H9 (cell line): ENCODE measurements at regions not wholly inside any gene's neighbourhood (a gene's known extent, or its start where the extent isn't known, plus 50 kb on each side); places are given as distances from the start of the nearest gene placed in this dataset.

Experiments used
- DNase-seq: peaks from one replicate; pipeline ENCODE4 v3.0.0-alpha.2; 2017
- H2AFZ ChIP-seq: one replicate; pipeline ENCODE4 v1.6.1; 2013; ENCODE audit warnings: mild to moderate bottlenecking, low read length, control low read depth, moderate library complexity
- H2AK5ac ChIP-seq: 2 replicates; pipeline ENCODE4 v1.6.1; 2013; ENCODE audit warnings: low read length, control low read depth, mixed read lengths; ENCODE audit not compliant: insufficient read length
- H2BK120ac ChIP-seq: one replicate; pipeline ENCODE4 v1.6.1; 2013; ENCODE audit warnings: low read depth, mild to moderate bottlenecking, low read length, control low read depth, inconsistent platforms; ENCODE audit not compliant: poor library complexity, severe bottlenecking
- H2BK12ac ChIP-seq: 2 replicates; pipeline ENCODE4 v1.6.1; 2013; ENCODE audit warnings: low read length, control low read depth, mixed read lengths, low read depth; ENCODE audit not compliant: insufficient read length
- H2BK15ac ChIP-seq: 2 replicates; pipeline ENCODE4 v1.6.1; 2013; ENCODE audit warnings: low read depth, low read length, control low read depth
- H2BK20ac ChIP-seq: one replicate; pipeline ENCODE4 v1.6.1; 2013; ENCODE audit warnings: low read depth, mild to moderate bottlenecking, low read length, control low read depth, inconsistent platforms; ENCODE audit not compliant: poor library complexity, severe bottlenecking
- H2BK5ac ChIP-seq: 2 replicates; pipeline ENCODE4 v1.6.1; 2013; ENCODE audit warnings: low read length, control low read depth, mixed read lengths; ENCODE audit not compliant: insufficient read length
- H3K14ac ChIP-seq: 2 replicates; pipeline ENCODE4 v1.6.1; 2013; ENCODE audit warnings: low read length, control low read depth; ENCODE audit not compliant: insufficient read depth
- H3K18ac ChIP-seq: 2 replicates; pipeline ENCODE4 v1.6.1; 2013; ENCODE audit warnings: low read depth, mild to moderate bottlenecking, mixed read lengths, low read length, control low read depth; ENCODE audit not compliant: insufficient read length
- H3K23ac ChIP-seq: 2 replicates; pipeline ENCODE4 v1.6.1; 2013; ENCODE audit warnings: low read length, control low read depth, mixed read lengths, low read depth; ENCODE audit not compliant: insufficient read length
- H3K23me2 ChIP-seq: 2 replicates; pipeline ENCODE4 v1.6.1; 2013; ENCODE audit warnings: low read depth, mild to moderate bottlenecking, mixed read lengths, low read length, control low read depth; ENCODE audit not compliant: insufficient read length, poor library complexity, severe bottlenecking
- H3K27ac ChIP-seq: 2 replicates; pipeline ENCODE4 v1.5.1; 2013; ENCODE audit warnings: low read length, control low read depth, mixed read lengths, low read depth; ENCODE audit not compliant: insufficient read length
- H3K27me3 ChIP-seq: 2 replicates; pipeline ENCODE4 v1.6.1; 2013; ENCODE audit warnings: low read length, control low read depth, inconsistent platforms; ENCODE audit not compliant: insufficient read depth
- H3K4ac ChIP-seq: 2 replicates; pipeline ENCODE4 v1.6.1; 2013; ENCODE audit warnings: low read depth, mild to moderate bottlenecking, control low read depth, inconsistent platforms, low read length, moderate library complexity
- H3K4me1 ChIP-seq: 2 replicates; pipeline ENCODE4 v1.6.1; 2013; ENCODE audit warnings: low read length, control low read depth, inconsistent platforms; ENCODE audit not compliant: insufficient read depth
- H3K4me2 ChIP-seq: 2 replicates; pipeline ENCODE4 v1.6.1; 2013; ENCODE audit warnings: low read length, control low read depth, mixed read lengths; ENCODE audit not compliant: insufficient read length, insufficient read depth
- H3K56ac ChIP-seq: 2 replicates; pipeline ENCODE4 v1.6.1; 2013; ENCODE audit warnings: low read depth, mild to moderate bottlenecking, mixed read lengths, low read length, control low read depth; ENCODE audit not compliant: insufficient read length
- H3K79me1 ChIP-seq: 2 replicates; pipeline ENCODE4 v1.6.1; 2013; ENCODE audit warnings: low read depth, mild to moderate bottlenecking, moderate library complexity, low read length, control low read depth, inconsistent platforms; ENCODE audit not compliant: insufficient read depth, poor library complexity, severe bottlenecking
- H3K79me2 ChIP-seq: 2 replicates; pipeline ENCODE4 v1.6.1; 2013; ENCODE audit warnings: low read length, control low read depth, inconsistent platforms; ENCODE audit not compliant: insufficient read depth
- H3K9ac ChIP-seq: 2 replicates; pipeline ENCODE4 v1.6.1; 2013; ENCODE audit warnings: low read length, control low read depth, mixed read lengths; ENCODE audit not compliant: insufficient read length; ENCODE audit errors: extremely low read depth
- H3K9me3 ChIP-seq: one replicate; pipeline ENCODE4 v1.6.1; 2013; ENCODE audit warnings: low read depth, low read length, inconsistent platforms; ENCODE audit not compliant: control insufficient read depth
- H3T11ph ChIP-seq: one replicate; pipeline ENCODE4 v1.6.1; 2013; ENCODE audit warnings: mild to moderate bottlenecking, low read length, control low read depth, inconsistent platforms
- H4K20me1 ChIP-seq: one replicate; pipeline ENCODE4 v1.6.1; 2013; ENCODE audit not compliant: control insufficient read depth, insufficient read length, insufficient read depth
- H4K5ac ChIP-seq: 2 replicates; pipeline ENCODE4 v1.6.1; 2013; ENCODE audit warnings: low read depth, mild to moderate bottlenecking, mixed read lengths, low read length, control low read depth; ENCODE audit not compliant: insufficient read length
- H4K8ac ChIP-seq: replicated peaks from 2 replicates; pipeline ENCODE4 v1.6.1; 2013; ENCODE audit warnings: low read length, control low read depth, mixed read lengths, low read depth; ENCODE audit not compliant: insufficient read length
- H4K91ac ChIP-seq: 2 replicates; pipeline ENCODE4 v1.6.1; 2013; ENCODE audit warnings: low read depth, mild to moderate bottlenecking, moderate library complexity, mixed read lengths, low read length, control low read depth; ENCODE audit not compliant: insufficient read length
- H3K27ac Mint-ChIP-seq, 3 experiments: 2 replicates in 2 of 3; 3 replicates in 1 of 3; pipeline ENCODE4 v1.8.0; 2020 to 2021; ENCODE audit warnings: mixed read lengths in 3 of 3, mild to moderate bottlenecking in 1 of 3, moderate library complexity in 1 of 3
- H3K27me3 Mint-ChIP-seq: 2 replicates; pipeline ENCODE4 v1.8.0; 2021; ENCODE audit warnings: low read depth, mild to moderate bottlenecking, moderate library complexity, mixed read lengths
- H3K36me3 Mint-ChIP-seq, 3 experiments: 2 replicates in 2 of 3; 3 replicates in 1 of 3; pipeline ENCODE4 v1.8.0; 2020 to 2021; ENCODE audit warnings: low read depth in 3 of 3, mixed read lengths in 3 of 3; ENCODE audit not compliant: insufficient read depth in 1 of 3
- H3K4me1 Mint-ChIP-seq, 2 experiments: 2 replicates each; pipeline ENCODE4 v1.8.0; 2020; ENCODE audit warnings: mixed read lengths in 2 of 2
- H3K4me3 Mint-ChIP-seq, 2 experiments: 2 replicates in 1 of 2; 3 replicates in 1 of 2; pipeline ENCODE4 v1.8.0; 2020 to 2021; ENCODE audit warnings: mild to moderate bottlenecking in 2 of 2, mixed read lengths in 2 of 2, moderate library complexity in 1 of 2
- H3K9me3 Mint-ChIP-seq, 2 experiments: 2 replicates in 1 of 2; 3 replicates in 1 of 2; pipeline ENCODE4 v1.8.0; 2020; ENCODE audit warnings: mild to moderate bottlenecking in 2 of 2, mixed read lengths in 2 of 2, moderate library complexity in 1 of 2
- CTCF ChIP-seq: fragments of 200-600 bp; sonication (generic); conservative IDR thresholded peaks from 3 replicates; pipeline ENCODE4 v1.8.0; 2021; ENCODE audit warnings: antibody characterized with exemption, mild to moderate bottlenecking

DNA sequence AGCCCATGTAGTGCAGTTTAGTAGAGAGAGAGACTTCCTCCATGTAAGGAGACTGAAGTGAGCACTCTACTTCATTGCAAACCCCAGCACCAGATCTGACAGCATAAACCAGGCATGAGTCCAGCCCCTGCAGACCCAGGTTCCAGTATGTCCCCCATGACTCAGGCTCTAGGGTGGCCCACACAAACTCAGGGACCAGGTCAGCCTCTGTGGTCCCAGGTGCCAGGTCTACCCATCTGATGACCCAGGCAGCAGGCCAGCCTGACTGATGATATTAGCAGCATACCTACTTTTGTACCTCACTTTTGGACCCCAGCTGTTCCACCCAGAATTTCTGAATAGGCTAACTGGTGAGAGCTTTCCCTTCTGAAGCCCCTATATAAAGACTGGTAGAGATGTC, 647.8 kb downstream of the ANXA1 start:
- no peak overlapping the region for H3K9ac ChIP-seq
- H3K79me1 ChIP-seq = no peaks in the 10 kb centered on the region
- H2AK5ac ChIP-seq = no peak overlapping the region
- no peak overlapping the region for H2AFZ ChIP-seq
- no peak for TF ChIP-seq CTCF
- H3K27ac ChIP-seq = no peak overlapping the region
- no peak overlapping the region for H2BK5ac ChIP-seq
- H3K27me3 ChIP-seq = no peaks in the 10 kb centered on the region
- H3K4me1 ChIP-seq = no peaks in the 10 kb centered on the region
- no peaks in the 10 kb centered on the region for H3K4me1 Mint-ChIP-seq
- no peak overlapping the region for H3K27ac Mint-ChIP-seq
- no peak overlapping the region for H4K91ac ChIP-seq
- no peak overlapping the region for H2BK120ac ChIP-seq
- no peak overlapping the region for H3K56ac ChIP-seq
- H4K8ac ChIP-seq = no peak overlapping the region
- peaks cover 0 to 3% of the 10 kb centered on the region in 2 experiments; a peak in 1 of 5 replicates for H3K9me3 Mint-ChIP-seq
- no peaks in the 10 kb centered on the region for H4K20me1 ChIP-seq
- DNase-seq = no peak
- H4K5ac ChIP-seq = no peak overlapping the region
- no peak overlapping the region for H2BK15ac ChIP-seq
- no peak overlapping the region for H3K18ac ChIP-seq
- H3K23ac ChIP-seq = no peak overlapping the region
- H3K23me2 ChIP-seq = no peaks in the 10 kb centered on the region
- no peak overlapping the region for H3T11ph ChIP-seq
- no peak overlapping the region for H2BK20ac ChIP-seq
- H3K27me3 Mint-ChIP-seq = no peaks in the 10 kb centered on the region
- no peaks in the 10 kb centered on the region for H3K79me2 ChIP-seq
- H3K4ac ChIP-seq = no peak overlapping the region; the same call in 1 of the 2 replicates
- no peak overlapping the region for H2BK12ac ChIP-seq
- H3K9me3 ChIP-seq = no peaks in the 10 kb centered on the region
- H3K14ac ChIP-seq = no peak overlapping the region
- no peak overlapping the region for H3K4me2 ChIP-seq
- no peaks in the 10 kb centered on the region for H3K36me3 Mint-ChIP-seq
- no peak overlapping the region; a peak in 1 of 5 replicates for H3K4me3 Mint-ChIP-seq
